Esophagus squamous epithelium (tissue), 5 donors: ENCODE measurements at regions not wholly inside any gene's neighbourhood (a gene's known extent, or its start where the extent isn't known, plus 50 kb on each side); places are given as distances from the start of the nearest gene placed in this dataset.

Experiments
- DNase-seq: peaks from one replicate; lab custom pipeline; 2025; lab: John Stamatoyannopoulos, UW
- H3K27ac ChIP-seq, 4 donors: fragments of 200-600 bp; sonication (generic); one replicate each; pipeline ENCODE4 v1.5.1; 2016 to 2019; ENCODE audit warnings: mild to moderate bottlenecking in 1 of 4
- H3K27me3 ChIP-seq, 4 donors: fragments of 200-600 bp; sonication (generic); 1 replicate in 3 of 4; 2 replicates in 1 of 4; pipeline versions ENCODE4 v1.5.1 to v1.6.0; 2017 to 2021; ENCODE audit warnings: antibody characterized with exemption in 1 of 4
- H3K36me3 ChIP-seq, 3 donors: fragments of 200-600 bp; sonication (generic); one replicate each; pipeline ENCODE4 v1.5.1; 2016 to 2019
- H3K4me1 ChIP-seq, 3 donors: fragments of 200-600 bp; sonication (generic); one replicate each; pipeline ENCODE4 v1.5.1; 2017 to 2019
- H3K4me3 ChIP-seq, 4 donors: fragments of 200-600 bp; sonication (generic); 1 replicate in 3 of 4; 2 replicates in 1 of 4; pipeline ENCODE4 v1.5.1; 2016 to 2019; ENCODE audit warnings: mild to moderate bottlenecking in 2 of 4, moderate library complexity in 1 of 4
- H3K9me3 ChIP-seq, 3 donors: fragments of 200-600 bp; sonication (generic); one replicate each; pipeline ENCODE4 v1.5.1; 2016 to 2019
- CTCF ChIP-seq, 6 experiments: fragments of 450-650 bp in 4 of 6; fragments of 200-600 bp in 2 of 6; sonication (generic) in 2 of 6; IDR thresholded peaks; one replicate each; pipeline ENCODE4 v1.5.1; 2016 to 2019; ENCODE audit warnings: antibody characterized with exemption in 6 of 6, mild to moderate bottlenecking in 4 of 6, moderate library complexity in 4 of 6
- POLR2A ChIP-seq, 4 donors: fragments of 450-650 bp; IDR thresholded peaks; one replicate each; pipeline ENCODE4 v1.6.1; 2017; ENCODE audit warnings: antibody characterized with exemption in 4 of 4, mild to moderate bottlenecking in 4 of 4, moderate library complexity in 3 of 4
- WGBS, 2 donors: methylation state at CpG; one replicate each; pipeline ENCODE4 v1.1.5; 2018; 5-methylcytosine and 5-hydroxymethylcytosine counted together
- intact Hi-C: fragments of 100-400 bp; cut with DNase I; formaldehyde crosslinking; loops from one replicate; pipeline ENCODE4 v1.15.0; 2022
- donor health status: DM: yes; HTN: yes; CAD: no.

- intact Hi-C loops, result no loop called here
- Histone ChIP-seq H3K36me3 (no peaks in the 10 kb centered on the region), H3K9me3 (no peaks in the 10 kb centered on the region), H3K27ac (no peak overlapping the region), H3K4me3 (no peak overlapping the region), H3K4me1 (no peaks in the 10 kb centered on the region), H3K27me3 (peaks cover 0 to 19% (median 0%) of the 10 kb centered on the region in 4 donors)
- WGBS, 2 donors, result 69 to 71% methylated on average over 6 of the region's 6 CpGs
- TF ChIP-seq CTCF (IDR thresholded peaks at IDR 0.05) (no peak), POLR2A (IDR thresholded peaks at IDR 0.05) (no peak)
- DNase-seq, result no peak
Measured at GRCh38 chr14:56886471-56887062, 76.3 kb upstream of the OTX2 start.

- intact Hi-C loops, result no loop called here
- 38 to 66% methylated on average over 2 of the region's 2 CpGs for WGBS, 2 donors
- H3K27ac ChIP-seq, result no peak overlapping the region
- no peaks in the 10 kb centered on the region for H3K36me3 ChIP-seq
- H3K27me3 ChIP-seq, result peaks cover 0 to 19% (median 0%) of the 10 kb centered on the region in 4 donors
- DNase-seq, result no peak
- TF ChIP-seq POLR2A (IDR thresholded peaks at IDR 0.05) (no peak), CTCF (IDR thresholded peaks at IDR 0.05) (no peak)
- H3K4me3 ChIP-seq, result no peak overlapping the region
- H3K4me1 ChIP-seq, result no peaks in the 10 kb centered on the region
- no peaks in the 10 kb centered on the region for H3K9me3 ChIP-seq
Measured at GRCh38 chr14:56885825-56886224, 75.5 kb upstream of the OTX2 start.

- no peaks in the 10 kb centered on the region for H3K36me3 ChIP-seq
- no peaks in the 10 kb centered on the region for H3K9me3 ChIP-seq
- no peak for TF ChIP-seq CTCF (IDR thresholded peaks at IDR 0.05)
- H3K27me3 ChIP-seq, result peaks cover 0 to 19% (median 0%) of the 10 kb centered on the region in 4 donors
- no peaks in the 10 kb centered on the region for H3K4me1 ChIP-seq
- no peak overlapping the region for H3K27ac ChIP-seq
- 40 to 56% methylated on average over 6 of the region's 6 CpGs for WGBS, 2 donors
- no peak for DNase-seq
- intact Hi-C loops, result no loop called here
- no peak overlapping the region for H3K4me3 ChIP-seq
Measured at GRCh38 chr14:56884617-56885016, 74.3 kb upstream of the OTX2 start.

GRCh38 chr14:56881181-56881580 is 70.9 kb upstream of the OTX2 start:
- intact Hi-C loops, result no loop called here
- 49 to 57% methylated on average over 3 of the region's 3 CpGs for WGBS, 2 donors
- Histone ChIP-seq H3K4me1 (no peaks in the 10 kb centered on the region), H3K27me3 (peaks cover 0 to 5% (median 0%) of the 10 kb centered on the region in 4 donors), H3K4me3 (no peak overlapping the region), H3K36me3 (no peaks in the 10 kb centered on the region), H3K27ac (no peak overlapping the region), H3K9me3 (no peaks in the 10 kb centered on the region)
- no peak for DNase-seq
- TF ChIP-seq CTCF (IDR thresholded peaks at IDR 0.05) (no peak), POLR2A (IDR thresholded peaks at IDR 0.05) (no peak)

- intact Hi-C loops, result no loop called here
- Histone ChIP-seq H3K4me3 (no peak overlapping the region), H3K4me1 (no peaks in the 10 kb centered on the region), H3K9me3 (no peaks in the 10 kb centered on the region), H3K36me3 (no peaks in the 10 kb centered on the region), H3K27me3 (no peaks in the 10 kb centered on the region), H3K27ac (no peak overlapping the region)
- DNase-seq, result no peak
- WGBS, 2 donors, result 63 to 68% methylated on average over 2 of the region's 2 CpGs
- no peak for TF ChIP-seq CTCF (IDR thresholded peaks at IDR 0.05)
- TF ChIP-seq POLR2A (IDR thresholded peaks at IDR 0.05), result no peak
Measured at GRCh38 chr14:56878766-56879165, 68.5 kb upstream of the OTX2 start.
